CD8-positive, alpha-beta memory T cell (primary cell): ENCODE measurements at regions not wholly inside any gene's neighbourhood (a gene's known extent, or its start where the extent isn't known, plus 50 kb on each side); places are given as distances from the start of the nearest gene placed in this dataset.

Source experiments
- CTCF ChIA-PET: fragments of 350-600 bp; sonication (Branson Sonifier 250); formaldehyde crosslinking; loops from one replicate; lab custom pipeline; 2021; ENCODE audit warnings: antibody characterized with exemption; lab: Charles Lee
- POLR2A ChIA-PET: fragments of 350-600 bp; sonication (Branson Sonifier 250); formaldehyde crosslinking; loops from one replicate; lab custom pipeline; 2021; ENCODE audit warnings: antibody characterized with exemption; lab: Charles Lee
- DNase-seq, 5 donors: peaks; one replicate each; pipeline versions ENCODE4 v3.0.0 to v3.0.0-alpha.2; 2020 to 2022; ENCODE audit warnings: mixed read lengths in 1 of 5
- H3K27ac ChIP-seq: one replicate; pipeline ENCODE4 v1.7.0; 2013; ENCODE audit warnings: low read depth, mild to moderate bottlenecking, low read length, moderate library complexity
- H3K27me3 ChIP-seq: 2 replicates; pipeline ENCODE4 v1.7.0; 2013; ENCODE audit warnings: low read length, mild to moderate bottlenecking; ENCODE audit not compliant: insufficient read depth, poor library complexity, severe bottlenecking
- H3K36me3 ChIP-seq: 2 replicates; pipeline ENCODE4 v1.7.0; 2013; ENCODE audit warnings: mild to moderate bottlenecking, low read length, moderate library complexity; ENCODE audit not compliant: insufficient read depth
- H3K4me1 ChIP-seq: 2 replicates; pipeline ENCODE4 v1.7.0; 2013; ENCODE audit warnings: mild to moderate bottlenecking, low read length, moderate library complexity; ENCODE audit not compliant: insufficient read depth
- H3K4me3 ChIP-seq: 2 replicates; pipeline ENCODE4 v1.7.0; 2013; ENCODE audit warnings: mild to moderate bottlenecking, low read length
- H3K9me3 ChIP-seq: 2 replicates; pipeline ENCODE4 v1.7.0; 2013; ENCODE audit warnings: mild to moderate bottlenecking, low read length
- H3K27ac Mint-ChIP-seq, 8 donors: one replicate each; pipeline ENCODE4 v1.8.0; 2020 to 2021; ENCODE audit warnings: mixed read lengths in 8 of 8, mild to moderate bottlenecking in 6 of 8, inconsistent platforms in 3 of 8, moderate library complexity in 3 of 8
- H3K27me3 Mint-ChIP-seq, 2 donors: one replicate each; pipeline ENCODE4 v1.8.0; 2020 to 2021; ENCODE audit warnings: mixed read lengths in 2 of 2, mild to moderate bottlenecking in 1 of 2, moderate library complexity in 1 of 2
- H3K36me3 Mint-ChIP-seq, 3 donors: one replicate each; pipeline ENCODE4 v1.8.0; 2020 to 2021; ENCODE audit warnings: mixed read lengths in 3 of 3, inconsistent platforms in 1 of 3, mild to moderate bottlenecking in 1 of 3
- H3K4me1 Mint-ChIP-seq, 3 donors: one replicate each; pipeline ENCODE4 v1.8.0; 2020 to 2021; ENCODE audit warnings: mixed read lengths in 3 of 3, inconsistent platforms in 1 of 3, mild to moderate bottlenecking in 1 of 3
- H3K4me3 Mint-ChIP-seq, 7 donors: one replicate each; pipeline ENCODE4 v1.8.0; 2020 to 2021; ENCODE audit warnings: mixed read lengths in 7 of 7, mild to moderate bottlenecking in 6 of 7, moderate library complexity in 4 of 7, inconsistent platforms in 2 of 7
- H3K9me3 Mint-ChIP-seq, 5 donors: one replicate each; pipeline ENCODE4 v1.8.0; 2020 to 2022; ENCODE audit warnings: mixed read lengths in 5 of 5, mild to moderate bottlenecking in 3 of 5, moderate library complexity in 2 of 5, inconsistent platforms in 1 of 5

- H3K27me3 Mint-ChIP-seq, result no peaks in the 10 kb centered on the region
- H3K4me1 ChIP-seq, result peaks cover 11% of the 10 kb centered on the region
These were observed 382.3 kb upstream of the SLC30A5 start for GRCh38 chr5:68711293-68712200.

GRCh38 chr5:68714810-68715209 is 379.0 kb upstream of the SLC30A5 start:
- ChIA-PET POLR2A (no interaction called here), CTCF (no interaction called here)
- Mint-ChIP-seq H3K4me1 (peaks cover 31 to 39% (median 35%) of the 10 kb centered on the region in 3 donors), H3K27ac (no peak overlapping the region), H3K27me3 (peaks cover 0 to 2% of the 10 kb centered on the region in 2 donors), H3K4me3 (no peak overlapping the region), H3K9me3 (peaks cover 0 to 2% (median 0%) of the 10 kb centered on the region in 5 donors), H3K36me3 (no peaks in the 10 kb centered on the region)
- no peak for DNase-seq
- Histone ChIP-seq H3K27ac (no peak overlapping the region), H3K9me3 (no peaks in the 10 kb centered on the region), H3K36me3 (no peaks in the 10 kb centered on the region), H3K4me1 (peaks cover 11% of the 10 kb centered on the region), H3K27me3 (no peaks in the 10 kb centered on the region), H3K4me3 (no peak overlapping the region)

More at GRCh38 chr5:68711293-68712200, 382.3 kb upstream of the SLC30A5 start:
- Mint-ChIP-seq H3K9me3 (no peaks in the 10 kb centered on the region), H3K36me3 (peaks cover 0 to 3% (median 0%) of the 10 kb centered on the region in 3 donors), H3K27ac (peak overlapping the region; percentile 21 to 93 (median 71)), H3K4me1 (peaks cover 30 to 41% (median 35%) of the 10 kb centered on the region in 3 donors), H3K4me3 (peak overlapping the region; percentile 11 to 82 (median 75))
- H3K36me3 ChIP-seq, result no peaks in the 10 kb centered on the region
- H3K27ac ChIP-seq, result peak overlapping the region; percentile 38
- no peaks in the 10 kb centered on the region for H3K9me3 ChIP-seq
- ChIA-PET CTCF (interaction anchor here (0.7 to 1.1 kb wide), 2 partner anchors 9 to 10 kb away, joined by 3 read pairs; no protein-coding TSS in a partner anchor), POLR2A (interaction anchor here (0.6 to 1.1 kb wide), 4 partner anchors 10 to 1707 kb away, joined by 3 to 4 read pairs (median 3); partner anchors contain the start of gene PIK3R1)
- no peaks in the 10 kb centered on the region for H3K27me3 ChIP-seq
- peak in 3 of 5 donors; percentile 52 to 66 (median 65) for DNase-seq
- H3K4me3 ChIP-seq, result peak overlapping the region; percentile 3

GRCh38 chr5:68720884-68721610 is 372.8 kb upstream of the SLC30A5 start:
- H3K9me3 Mint-ChIP-seq, result peaks cover 0 to 3% (median 1%) of the 10 kb centered on the region in 5 donors
- peaks cover 0 to 7% (median 2%) of the 10 kb centered on the region in 3 donors for H3K36me3 Mint-ChIP-seq
- no peaks in the 10 kb centered on the region for H3K27me3 ChIP-seq
- H3K4me3 Mint-ChIP-seq, result peak overlapping the region in 5 of 7 donors; percentile 8 to 63 (median 53)
- ChIA-PET POLR2A (interaction anchor here (1.1 kb wide), 1 partner anchor 9 kb away, joined by 3 read pairs; no protein-coding TSS in a partner anchor), CTCF (interaction anchor here (0.9 kb wide), 1 partner anchor 10 kb away, joined by 3 read pairs; no protein-coding TSS in a partner anchor)
- H3K9me3 ChIP-seq, result no peaks in the 10 kb centered on the region
- no peak overlapping the region for H3K27ac ChIP-seq
- peaks cover 4 to 12% (median 8%) of the 10 kb centered on the region in 3 donors for H3K4me1 Mint-ChIP-seq
- no peak overlapping the region for H3K4me3 ChIP-seq
- peaks cover 0 to 2% of the 10 kb centered on the region in 2 donors for H3K27me3 Mint-ChIP-seq
- DNase-seq, result no peak
- no peaks in the 10 kb centered on the region for H3K4me1 ChIP-seq
- H3K36me3 ChIP-seq, result no peaks in the 10 kb centered on the region
- H3K27ac Mint-ChIP-seq, result no peak overlapping the region

- CTCF ChIA-PET, result interaction anchor here (1.1 kb wide), 1 partner anchor 22 kb away, joined by 3 read pairs; no protein-coding TSS in a partner anchor
- POLR2A ChIA-PET, result no interaction called here
- Histone ChIP-seq H3K36me3 (no peaks in the 10 kb centered on the region), H3K4me1 (no peaks in the 10 kb centered on the region), H3K9me3 (no peaks in the 10 kb centered on the region), H3K27ac (no peak overlapping the region), H3K27me3 (no peaks in the 10 kb centered on the region), H3K4me3 (no peak overlapping the region)
- H3K9me3 Mint-ChIP-seq, result peaks cover 0 to 3% (median 1%) of the 10 kb centered on the region in 5 donors
- H3K4me1 Mint-ChIP-seq, result peaks cover 4 to 15% (median 8%) of the 10 kb centered on the region in 3 donors
- peaks cover 0 to 7% (median 2%) of the 10 kb centered on the region in 3 donors for H3K36me3 Mint-ChIP-seq
- no peak overlapping the region for H3K4me3 Mint-ChIP-seq
- no peak overlapping the region for H3K27ac Mint-ChIP-seq
- DNase-seq, result no peak
- H3K27me3 Mint-ChIP-seq, result peaks cover 0 to 4% of the 10 kb centered on the region in 2 donors
These were observed 371.5 kb upstream of the SLC30A5 start for GRCh38 chr5:68722357-68722756.

GRCh38 chr5:68725905-68726683 is 367.7 kb upstream of the SLC30A5 start:
- Histone ChIP-seq H3K4me3 (no peak overlapping the region), H3K27me3 (no peaks in the 10 kb centered on the region), H3K9me3 (no peaks in the 10 kb centered on the region), H3K4me1 (no peaks in the 10 kb centered on the region), H3K27ac (no peak overlapping the region), H3K36me3 (no peaks in the 10 kb centered on the region)
- H3K27ac Mint-ChIP-seq, result no peak overlapping the region
- POLR2A ChIA-PET, result no interaction called here
- peaks cover 0 to 3% of the 10 kb centered on the region in 2 donors for H3K27me3 Mint-ChIP-seq
- no peak overlapping the region for H3K4me3 Mint-ChIP-seq
- peaks cover 9 to 18% (median 10%) of the 10 kb centered on the region in 3 donors for H3K4me1 Mint-ChIP-seq
- DNase-seq, result no peak
- H3K9me3 Mint-ChIP-seq, result peaks cover 0 to 3% (median 0%) of the 10 kb centered on the region in 5 donors
- CTCF ChIA-PET, result no interaction called here
- peaks cover 0 to 7% (median 2%) of the 10 kb centered on the region in 3 donors for H3K36me3 Mint-ChIP-seq

- peaks cover 20 to 30% (median 20%) of the 10 kb centered on the region in 3 donors for H3K4me1 Mint-ChIP-seq
- no peak overlapping the region for H3K4me3 ChIP-seq
- ChIA-PET POLR2A (no interaction called here), CTCF (no interaction called here)
- H3K9me3 ChIP-seq, result no peaks in the 10 kb centered on the region
- H3K27me3 ChIP-seq, result no peaks in the 10 kb centered on the region
- H3K4me3 Mint-ChIP-seq, result no peak overlapping the region
- H3K27ac ChIP-seq, result no peak overlapping the region
- peaks cover 0 to 3% of the 10 kb centered on the region in 2 donors for H3K27me3 Mint-ChIP-seq
- peaks cover 0 to 3% (median 0%) of the 10 kb centered on the region in 5 donors for H3K9me3 Mint-ChIP-seq
- peaks cover 4% of the 10 kb centered on the region for H3K4me1 ChIP-seq
- no peaks in the 10 kb centered on the region for H3K36me3 ChIP-seq
- no peaks in the 10 kb centered on the region for H3K36me3 Mint-ChIP-seq
- no peak overlapping the region for H3K27ac Mint-ChIP-seq
- DNase-seq, result no peak
These were observed 365.9 kb upstream of the SLC30A5 start for GRCh38 chr5:68727931-68728330.

- H3K9me3 Mint-ChIP-seq, result no peaks in the 10 kb centered on the region
- H3K4me1 Mint-ChIP-seq, result peaks cover 20 to 30% (median 20%) of the 10 kb centered on the region in 3 donors
- H3K9me3 ChIP-seq, result no peaks in the 10 kb centered on the region
- H3K4me3 ChIP-seq, result no peak overlapping the region
- no peak overlapping the region for H3K4me3 Mint-ChIP-seq
- H3K4me1 ChIP-seq, result peaks cover 4% of the 10 kb centered on the region
- peaks cover 0 to 3% of the 10 kb centered on the region in 2 donors for H3K27me3 Mint-ChIP-seq
- no peaks in the 10 kb centered on the region for H3K27me3 ChIP-seq
- CTCF ChIA-PET, result no interaction called here
- POLR2A ChIA-PET, result no interaction called here
- no peaks in the 10 kb centered on the region for H3K36me3 Mint-ChIP-seq
- peak overlapping the region in 2 of 8 donors; percentile 23 to 34 for H3K27ac Mint-ChIP-seq
- no peaks in the 10 kb centered on the region for H3K36me3 ChIP-seq
- H3K27ac ChIP-seq, result no peak overlapping the region
- no peak for DNase-seq
These were observed 364.1 kb upstream of the SLC30A5 start for GRCh38 chr5:68729678-68730077.
